Fibroblast of peridontal ligament (primary cell): ENCODE measurements at regions not wholly inside any gene's neighbourhood (a gene's known extent, or its start where the extent isn't known, plus 50 kb on each side); places are given as distances from the start of the nearest gene placed in this dataset.
"Not testable (repeated sequence)": the region's sequence is repeated elsewhere in the genome, so short reads cannot be mapped to it uniquely, and the experiment has no call there.

Experiments
- DNase-seq: peaks from one replicate; pipeline ENCODE4 v3.0.0-alpha.2; 2010; ENCODE audit errors: extremely low read depth

DNA sequence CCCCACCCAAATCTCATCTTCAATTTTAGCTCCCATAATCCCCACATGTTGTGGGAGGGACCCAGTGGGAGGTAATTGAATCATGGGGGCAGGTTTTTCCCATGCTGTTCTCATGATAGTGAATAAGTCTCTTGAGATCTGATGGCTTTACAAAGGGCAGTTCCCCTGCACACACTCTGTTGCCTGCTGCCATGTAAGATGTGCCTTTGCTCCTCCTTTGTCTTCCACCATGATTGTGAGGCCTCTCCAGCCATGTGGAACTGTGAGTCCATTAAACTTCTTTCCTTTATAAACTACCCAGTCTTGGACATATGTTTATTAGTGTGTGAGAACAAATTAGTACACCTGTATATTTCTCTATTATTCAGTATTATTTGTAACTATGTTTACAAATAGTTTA lies 1283.3 kb upstream of the MIR17HG start:
- DNase-seq, result not testable (repeated sequence)

- DNase-seq, result no peak
These were observed 1278.8 kb upstream of the MIR17HG start for GRCh38 chr13:90068658-90069057.

DNA sequence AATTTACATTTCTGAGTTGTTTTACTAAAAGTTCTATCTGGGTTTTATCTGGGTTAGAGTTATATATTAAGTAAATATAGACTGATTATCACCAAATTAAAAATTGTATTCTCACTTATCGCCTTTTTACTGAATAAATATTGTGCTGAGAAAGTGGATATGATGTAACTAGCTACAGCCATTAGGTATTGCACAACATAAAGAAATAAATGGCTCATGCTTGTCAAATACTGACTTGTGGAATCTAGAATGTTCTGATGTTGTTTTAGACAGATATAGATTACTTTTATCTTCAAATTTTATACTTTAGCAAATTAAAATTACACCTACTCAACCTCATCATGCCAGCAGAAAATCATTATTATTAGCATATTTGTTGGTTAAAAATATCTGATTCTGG lies 1277.1 kb upstream of the MIR17HG start:
- DNase-seq, result no peak

- no peak for DNase-seq
These were observed 1276.5 kb upstream of the MIR17HG start for GRCh38 chr13:90070837-90071525.

GRCh38 chr13:90084684-90085290 lies 1262.7 kb upstream of the MIR17HG start:
- DNase-seq, result peak; percentile 81

DNA sequence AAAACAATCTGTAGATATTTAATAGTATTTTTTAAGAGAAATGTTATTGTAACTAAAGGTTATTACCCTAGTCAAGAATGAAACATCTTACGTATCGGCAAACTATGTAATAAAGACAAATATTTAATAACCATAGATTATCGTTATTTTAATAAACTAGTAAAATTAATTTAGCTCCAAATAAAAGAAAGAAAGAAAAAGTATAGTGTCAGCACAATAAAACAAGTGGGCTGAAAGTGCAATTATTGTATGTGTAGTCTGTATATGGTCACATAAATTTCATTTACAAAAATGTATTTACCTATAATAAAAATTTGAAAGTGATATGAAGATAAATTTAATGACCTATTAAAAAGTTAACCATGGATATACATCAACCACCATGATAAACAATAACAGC lies 1258.4 kb upstream of the MIR17HG start:
- no peak for DNase-seq

DNA sequence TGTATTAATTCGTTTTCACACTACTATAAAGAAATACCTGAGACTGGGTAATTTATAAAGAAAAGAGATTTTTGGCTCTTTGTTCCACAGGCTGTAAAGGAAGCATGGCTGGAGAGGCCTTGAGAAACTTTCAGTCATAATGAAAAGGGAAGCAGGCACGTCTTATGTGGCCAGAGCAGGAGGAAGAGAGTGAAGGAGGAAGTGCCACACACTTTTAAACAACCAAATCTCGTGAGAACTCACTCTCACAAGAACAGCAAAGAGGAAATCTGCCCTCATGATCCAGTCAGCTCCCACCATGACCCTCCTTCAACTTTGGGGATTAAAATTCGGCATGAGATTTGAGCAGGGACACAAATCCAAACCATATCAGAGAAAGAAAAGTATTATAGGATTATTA lies 1255.9 kb upstream of the MIR17HG start:
- no peak for DNase-seq

- no peak for DNase-seq
These were observed 1253.1 kb upstream of the MIR17HG start for GRCh38 chr13:90094357-90094756.

- DNase-seq, result no peak
These were observed 1248.9 kb upstream of the MIR17HG start for GRCh38 chr13:90098577-90098976.

- DNase-seq, result no peak
These were observed 1247.6 kb upstream of the MIR17HG start for GRCh38 chr13:90099847-90100246.

GRCh38 chr13:90103099-90103784 lies 1244.2 kb upstream of the MIR17HG start:
- DNase-seq, result no peak

DNA sequence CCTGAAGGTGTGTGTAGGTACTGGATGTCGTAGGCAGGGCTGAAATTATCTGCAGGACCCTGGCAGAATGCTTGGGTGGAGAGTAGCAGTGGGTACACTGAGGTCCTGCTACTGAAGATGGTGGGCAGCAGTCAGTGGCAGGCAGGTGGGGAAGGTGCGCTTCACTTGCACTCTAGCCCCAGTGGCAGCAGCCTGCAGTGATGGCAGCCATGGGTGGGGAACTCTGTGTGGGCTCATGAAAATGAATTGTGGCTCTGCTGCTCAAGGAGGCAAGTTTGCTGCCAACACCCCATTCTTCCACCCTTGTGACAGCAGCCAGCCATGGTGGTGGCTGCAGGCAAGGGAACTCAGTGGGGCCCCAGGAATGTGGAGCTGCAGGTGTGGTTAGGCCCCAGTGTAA lies 1242.7 kb upstream of the MIR17HG start:
- no peak for DNase-seq

GRCh38 chr13:90105276-90105675 lies 1242.2 kb upstream of the MIR17HG start:
- peak; percentile 38 for DNase-seq

DNA sequence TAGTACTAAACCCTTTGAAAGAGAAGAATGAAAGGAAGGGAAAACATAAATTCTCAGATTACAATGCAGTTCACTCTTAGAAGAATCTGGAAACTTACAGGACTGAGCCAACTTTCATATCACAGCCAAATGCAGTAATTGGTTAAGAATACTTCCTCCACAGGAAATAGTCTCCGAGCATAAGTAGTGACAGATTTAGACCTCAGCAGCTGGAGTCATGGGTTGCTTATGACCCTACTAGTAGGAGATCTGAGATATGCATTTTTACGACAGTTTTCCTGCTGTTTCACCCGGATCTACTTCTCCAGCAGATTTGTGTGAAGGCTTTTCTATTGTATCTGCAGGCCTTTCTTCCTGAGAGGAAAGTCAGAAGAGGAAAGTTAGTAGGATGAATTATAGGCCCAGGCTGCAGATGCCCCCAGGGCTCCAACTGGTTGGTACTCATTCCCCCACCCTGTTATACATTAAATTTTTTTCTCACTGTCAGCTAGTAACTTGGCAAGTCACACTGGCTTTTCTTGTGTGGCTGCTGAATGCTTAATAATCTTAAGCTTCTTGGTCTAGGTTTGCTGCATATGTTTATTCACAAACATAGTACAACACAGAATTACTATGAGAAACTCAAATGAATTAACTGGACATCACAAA lies 1241.5 kb upstream of the MIR17HG start:
- DNase-seq, result peak; percentile 39

GRCh38 chr13:90107661-90108060 lies 1239.8 kb upstream of the MIR17HG start:
- no peak for DNase-seq

DNA sequence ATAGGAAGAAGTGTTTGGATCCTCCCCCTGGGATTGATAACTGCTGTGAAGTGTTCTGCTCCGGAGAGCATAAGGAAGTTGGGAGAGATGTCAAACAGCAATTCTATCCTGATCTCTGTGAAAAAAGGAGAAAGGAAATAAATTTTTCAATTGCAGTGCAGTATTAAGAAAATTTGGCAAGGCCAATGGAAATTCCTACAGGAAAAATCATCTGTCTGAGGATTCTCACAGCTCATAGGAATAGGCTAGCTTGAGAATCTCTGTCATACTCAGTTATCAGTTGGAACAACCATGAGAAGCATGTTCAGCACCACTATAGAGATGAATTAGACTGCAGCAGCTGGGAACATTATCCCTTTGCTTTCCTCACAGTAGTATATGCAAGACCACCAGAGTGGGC lies 1238.9 kb upstream of the MIR17HG start:
- no peak for DNase-seq

GRCh38 chr13:90116121-90116520 lies 1231.4 kb upstream of the MIR17HG start:
- DNase-seq, result no peak

- DNase-seq, result no peak
These were observed 1228.9 kb upstream of the MIR17HG start for GRCh38 chr13:90118467-90119071.

DNA sequence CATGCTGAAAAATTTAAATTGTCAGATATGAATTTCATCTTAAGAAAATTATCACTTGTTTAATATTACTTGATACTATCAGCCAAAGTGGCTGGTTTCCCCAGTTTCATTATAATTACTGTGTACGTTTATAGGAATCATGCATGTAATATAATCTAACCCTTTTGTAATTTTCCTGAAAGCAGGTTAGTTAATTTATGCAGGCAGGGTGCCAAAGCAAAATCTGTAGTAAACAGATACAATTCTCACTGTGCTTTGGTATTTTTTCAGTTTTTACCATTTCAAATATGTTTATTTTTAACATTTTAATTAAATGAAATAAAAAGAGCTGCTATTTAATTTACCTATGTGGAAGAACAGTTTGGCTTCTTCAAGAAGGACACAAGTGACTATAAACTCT lies 1227.5 kb upstream of the MIR17HG start:
- DNase-seq, result no peak

GRCh38 chr13:90121784-90122183 lies 1225.7 kb upstream of the MIR17HG start:
- no peak for DNase-seq

DNA sequence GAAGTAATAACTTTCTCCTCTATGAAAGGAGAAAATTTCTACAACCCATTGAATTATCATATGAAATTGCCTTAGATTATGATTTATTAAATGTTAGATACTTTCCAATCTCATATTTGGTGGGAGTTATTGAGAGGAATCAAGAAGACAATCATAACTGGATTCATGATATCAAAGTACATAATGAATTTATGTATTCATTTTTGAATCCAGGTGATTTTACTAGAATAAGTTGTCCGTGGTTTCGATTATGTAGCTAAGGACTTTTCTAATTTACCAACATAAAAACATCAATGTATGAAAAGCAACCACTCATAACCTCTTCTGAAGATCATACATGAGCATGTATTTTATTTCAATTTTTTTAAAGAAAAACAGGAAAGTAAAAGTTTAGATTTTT lies 1225.0 kb upstream of the MIR17HG start:
- DNase-seq, result no peak

DNA sequence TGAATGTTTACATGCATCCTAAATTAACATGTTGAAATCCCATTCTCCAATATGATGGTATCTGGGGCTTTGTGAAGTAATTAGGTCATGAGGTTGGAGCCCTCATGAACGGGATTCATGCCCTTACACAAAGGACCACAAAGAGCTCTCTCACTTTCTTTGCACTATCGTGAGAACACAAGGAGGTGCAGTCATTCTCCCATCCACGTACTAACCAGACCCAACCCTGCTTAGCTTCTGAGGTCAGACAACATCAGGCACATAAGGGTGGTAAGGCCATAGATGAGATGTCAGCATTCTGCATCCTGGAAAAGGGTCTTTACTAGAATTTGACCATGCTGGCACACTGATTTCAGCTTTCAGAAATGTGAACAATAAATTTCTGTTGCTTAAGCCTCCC lies 1211.9 kb upstream of the MIR17HG start:
- DNase-seq, result no peak
